GM10266 (cell line): ENCODE measurements at regions not wholly inside any gene's neighbourhood (a gene's known extent, or its start where the extent isn't known, plus 50 kb on each side); places are given as distances from the start of the nearest gene placed in this dataset.

Experiments used
- DNase-seq: peaks from one replicate; pipeline ENCODE4 v3.0.0; 2012; ENCODE audit errors: extremely low spot score
- TF ChIP-seq, protein P1 (sequence below): IDR thresholded peaks from 2 replicates; pipeline ENCODE4 v1.5.1; 2012; ENCODE audit warnings: mild to moderate bottlenecking, low read depth; ENCODE audit not compliant: control insufficient read depth, insufficient read depth; ENCODE audit errors: missing control alignments

DNA sequence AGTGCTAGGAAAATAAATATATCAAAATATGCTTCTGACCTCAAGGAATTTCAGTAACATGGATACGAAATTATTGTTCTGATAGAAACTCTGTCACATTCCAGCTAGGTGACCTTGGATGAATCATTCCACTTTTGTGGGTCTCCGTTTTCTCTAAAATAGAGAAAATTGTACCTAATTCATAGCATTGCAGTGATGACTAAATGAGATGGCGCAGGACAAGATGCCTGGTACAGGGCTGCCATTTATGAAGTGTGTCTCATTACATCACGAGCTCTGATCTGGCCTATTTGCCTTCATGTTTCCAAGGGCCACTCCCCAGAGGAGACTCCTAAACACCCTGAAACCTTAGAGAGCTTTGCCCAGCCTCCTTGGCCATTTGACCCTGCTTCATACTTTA, 480.0 kb upstream of the USP24 start:
- DNase-seq, result no peak
- TF ChIP-seq, protein P1, sequence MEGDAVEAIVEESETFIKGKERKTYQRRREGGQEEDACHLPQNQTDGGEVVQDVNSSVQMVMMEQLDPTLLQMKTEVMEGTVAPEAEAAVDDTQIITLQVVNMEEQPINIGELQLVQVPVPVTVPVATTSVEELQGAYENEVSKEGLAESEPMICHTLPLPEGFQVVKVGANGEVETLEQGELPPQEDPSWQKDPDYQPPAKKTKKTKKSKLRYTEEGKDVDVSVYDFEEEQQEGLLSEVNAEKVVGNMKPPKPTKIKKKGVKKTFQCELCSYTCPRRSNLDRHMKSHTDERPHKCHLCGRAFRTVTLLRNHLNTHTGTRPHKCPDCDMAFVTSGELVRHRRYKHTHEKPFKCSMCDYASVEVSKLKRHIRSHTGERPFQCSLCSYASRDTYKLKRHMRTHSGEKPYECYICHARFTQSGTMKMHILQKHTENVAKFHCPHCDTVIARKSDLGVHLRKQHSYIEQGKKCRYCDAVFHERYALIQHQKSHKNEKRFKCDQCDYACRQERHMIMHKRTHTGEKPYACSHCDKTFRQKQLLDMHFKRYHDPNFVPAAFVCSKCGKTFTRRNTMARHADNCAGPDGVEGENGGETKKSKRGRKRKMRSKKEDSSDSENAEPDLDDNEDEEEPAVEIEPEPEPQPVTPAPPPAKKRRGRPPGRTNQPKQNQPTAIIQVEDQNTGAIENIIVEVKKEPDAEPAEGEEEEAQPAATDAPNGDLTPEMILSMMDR, result no peak

DNA sequence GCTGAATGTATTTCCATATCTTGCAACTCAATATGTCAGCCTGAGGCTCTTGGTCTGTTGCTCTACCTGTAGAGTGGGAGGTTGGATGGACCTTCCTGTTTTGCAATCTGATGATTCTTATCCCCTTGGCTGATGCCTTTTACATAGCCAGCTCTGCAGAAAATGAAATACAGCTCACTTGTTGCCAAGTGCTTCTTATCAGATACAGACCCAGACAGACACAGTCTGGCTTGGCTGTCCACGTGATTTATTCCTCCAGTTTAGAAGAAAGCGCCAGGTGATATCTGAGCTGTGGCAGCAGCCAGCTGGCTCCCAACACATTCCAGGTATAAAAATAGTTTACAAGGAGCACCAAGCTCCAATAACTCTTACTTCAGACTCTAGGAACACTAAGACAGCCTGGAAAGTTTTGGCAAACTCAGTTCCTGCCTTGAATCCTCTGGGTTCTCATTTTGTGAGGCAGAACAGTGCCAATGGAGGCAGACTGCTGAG, 479.2 kb upstream of the USP24 start:
- DNase-seq, result no peak
- TF ChIP-seq, protein P1, result no peak

DNA sequence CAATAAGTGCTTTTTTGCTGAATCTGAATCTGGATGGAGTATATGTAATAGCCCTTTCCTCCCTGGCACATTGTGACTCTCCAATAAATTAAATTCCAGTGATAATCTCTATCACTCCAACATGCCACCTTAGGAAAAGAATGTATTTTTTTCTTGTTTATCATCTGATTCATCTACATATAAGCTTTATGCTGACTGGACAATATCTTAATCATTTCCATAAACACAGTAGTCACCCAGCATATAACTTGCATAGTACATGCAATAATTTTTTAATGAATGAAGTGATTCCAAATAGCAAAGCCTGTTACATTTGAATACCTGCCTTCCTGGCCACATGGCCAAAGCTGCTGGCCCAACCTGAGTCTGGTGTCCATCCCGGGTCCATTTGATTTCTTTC, 477.6 kb upstream of the USP24 start:
- TF ChIP-seq, protein P1, result no peak
- no peak for DNase-seq

DNA sequence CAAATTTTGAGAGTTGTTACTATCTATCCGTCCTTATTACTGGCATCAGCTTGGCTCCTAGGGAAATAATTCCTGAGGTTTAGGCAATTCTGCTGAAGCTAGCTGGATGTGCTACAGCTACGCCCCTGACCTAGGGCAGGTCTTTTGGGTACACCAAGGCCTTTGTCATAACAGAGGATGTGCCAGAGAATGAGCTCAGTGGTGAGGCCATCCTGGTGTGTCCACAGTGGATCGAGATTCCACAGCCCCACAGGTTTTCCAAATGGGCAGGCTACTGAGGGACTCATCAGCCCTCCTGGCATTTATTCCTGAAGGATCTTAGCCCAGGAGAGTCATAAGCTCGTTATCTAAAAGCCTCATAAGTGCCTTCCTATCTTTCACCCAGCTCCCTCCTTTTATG, 475.2 kb upstream of the USP24 start:
- TF ChIP-seq, protein P1, result no peak
- no peak for DNase-seq

DNA sequence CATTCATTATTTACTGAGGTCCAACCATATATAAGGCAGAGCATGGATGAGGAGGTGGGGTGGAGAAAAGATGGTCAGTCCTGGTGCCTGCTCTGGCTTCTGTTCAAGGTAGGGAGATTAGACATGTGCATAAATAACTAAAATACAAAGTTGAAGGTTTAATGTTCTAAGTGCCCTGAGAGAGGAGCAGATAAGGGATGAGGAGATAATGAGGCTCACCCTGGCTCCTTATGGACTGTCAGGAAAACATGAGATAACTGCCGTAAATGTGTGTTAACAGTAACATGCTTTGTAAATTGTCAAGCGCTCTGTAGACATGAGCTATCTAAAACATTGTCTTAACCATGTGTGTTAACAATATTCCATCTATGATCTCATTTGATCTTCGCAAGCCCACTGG, 474.6 kb upstream of the USP24 start:
- DNase-seq, result no peak
- TF ChIP-seq, protein P1, result no peak

DNA sequence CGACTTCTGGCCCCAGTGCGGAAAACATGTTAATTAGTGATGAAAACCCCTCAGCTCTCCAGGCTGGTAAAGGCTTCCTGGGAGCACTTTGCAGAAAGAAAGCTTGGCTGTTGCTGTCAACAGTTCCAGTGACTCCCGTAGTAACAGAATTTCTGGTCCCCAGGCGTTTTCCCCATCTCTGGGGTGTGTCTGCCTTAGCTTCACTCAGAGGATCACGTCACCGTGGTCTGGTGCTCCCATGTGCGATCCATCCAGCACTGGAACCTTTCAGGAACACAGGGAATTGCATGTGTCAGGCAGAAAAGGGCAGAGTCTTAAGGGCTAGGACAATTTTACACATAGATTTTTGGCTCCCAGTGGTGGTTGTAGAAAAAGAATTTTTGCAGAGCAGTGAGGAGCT, 470.4 kb upstream of the USP24 start:
- TF ChIP-seq, protein P1, result no peak
- DNase-seq, result no peak

DNA sequence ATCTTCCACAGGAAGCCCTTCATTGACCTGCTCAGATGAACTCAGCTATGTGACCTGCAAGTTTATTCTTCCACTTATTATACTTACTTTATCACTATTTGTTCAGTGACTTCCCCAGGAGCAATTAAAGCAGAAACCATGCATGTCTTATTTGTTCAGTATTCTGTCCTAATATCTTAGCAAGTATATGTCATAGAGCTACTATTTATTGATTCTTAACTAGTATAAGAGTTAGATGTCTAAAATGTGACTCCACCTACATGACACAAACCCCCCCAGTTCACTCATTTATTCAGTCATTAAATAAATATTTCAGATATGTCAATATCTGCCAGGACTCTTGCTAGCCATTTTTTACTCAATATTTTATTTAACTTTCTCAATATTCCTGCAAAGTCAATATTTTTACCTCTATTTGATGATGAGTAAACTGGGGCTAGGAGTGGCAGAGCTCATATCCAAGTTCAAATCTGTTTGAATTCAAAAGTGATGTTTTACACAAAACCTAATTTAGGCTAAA, 469.0 kb upstream of the USP24 start:
- TF ChIP-seq, protein P1, result no peak
- DNase-seq, result no peak
